Transverse colon (tissue), 4 donors: ENCODE measurements at regions not wholly inside any gene's neighbourhood (a gene's known extent, or its start where the extent isn't known, plus 50 kb on each side); places are given as distances from the start of the nearest gene placed in this dataset.
"Not testable (repeated sequence)": the region's sequence is repeated elsewhere in the genome, so short reads cannot be mapped to it uniquely, and the experiment has no call there.

Experiments used
- EP300 ChIP-seq: sonication (generic); formaldehyde crosslinking; IDR thresholded peaks from one replicate; pipeline ENCODE4 v1.6.1; 2017; ENCODE audit warnings: antibody characterized with exemption, low read depth
- POLR2A ChIP-seq: fragments of 450-650 bp; IDR thresholded peaks from one replicate; pipeline ENCODE4 v1.6.1; 2016; ENCODE audit warnings: antibody characterized with exemption, mild to moderate bottlenecking, moderate library complexity
- POLR2AphosphoS5 ChIP-seq, 3 donors: sonication (generic); formaldehyde crosslinking; IDR thresholded peaks; one replicate each; pipeline ENCODE4 v1.6.1; 2016; ENCODE audit warnings: antibody characterized with exemption in 3 of 3
- TF ChIP-seq, protein P1 (sequence below), 5 experiments: fragments of 200-600 bp in 3 of 5; fragments of 450-650 bp in 2 of 5; sonication (generic) in 3 of 5; IDR thresholded peaks; 1 replicate in 2 of 5; 2 replicates in 3 of 5; pipeline ENCODE4 v1.5.1; 2016 to 2017; ENCODE audit warnings: antibody characterized with exemption in 5 of 5, inconsistent platforms in 3 of 5, mild to moderate bottlenecking in 2 of 5, moderate library complexity in 1 of 5

GRCh38 chr2:89221474-89221873 is 530.0 kb downstream of the RPIA start:
- not testable (repeated sequence) for TF ChIP-seq EP300; POLR2AphosphoS5 (IDR thresholded peaks at IDR 0.05); POLR2A
- TF ChIP-seq, protein P1, sequence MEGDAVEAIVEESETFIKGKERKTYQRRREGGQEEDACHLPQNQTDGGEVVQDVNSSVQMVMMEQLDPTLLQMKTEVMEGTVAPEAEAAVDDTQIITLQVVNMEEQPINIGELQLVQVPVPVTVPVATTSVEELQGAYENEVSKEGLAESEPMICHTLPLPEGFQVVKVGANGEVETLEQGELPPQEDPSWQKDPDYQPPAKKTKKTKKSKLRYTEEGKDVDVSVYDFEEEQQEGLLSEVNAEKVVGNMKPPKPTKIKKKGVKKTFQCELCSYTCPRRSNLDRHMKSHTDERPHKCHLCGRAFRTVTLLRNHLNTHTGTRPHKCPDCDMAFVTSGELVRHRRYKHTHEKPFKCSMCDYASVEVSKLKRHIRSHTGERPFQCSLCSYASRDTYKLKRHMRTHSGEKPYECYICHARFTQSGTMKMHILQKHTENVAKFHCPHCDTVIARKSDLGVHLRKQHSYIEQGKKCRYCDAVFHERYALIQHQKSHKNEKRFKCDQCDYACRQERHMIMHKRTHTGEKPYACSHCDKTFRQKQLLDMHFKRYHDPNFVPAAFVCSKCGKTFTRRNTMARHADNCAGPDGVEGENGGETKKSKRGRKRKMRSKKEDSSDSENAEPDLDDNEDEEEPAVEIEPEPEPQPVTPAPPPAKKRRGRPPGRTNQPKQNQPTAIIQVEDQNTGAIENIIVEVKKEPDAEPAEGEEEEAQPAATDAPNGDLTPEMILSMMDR (IDR thresholded peaks at IDR 0.05), result not testable (repeated sequence)
